Germinal center (tissue), 1 donor: ENCODE measurements at regions not wholly inside any gene's neighbourhood (a gene's known extent, or its start where the extent isn't known, plus 50 kb on each side); places are given as distances from the start of the nearest gene placed in this dataset.

ENCODE experiments used
- DNase-seq: peaks from one replicate; pipeline ENCODE4 v3.0.0; 2012; ENCODE audit warnings: mixed read lengths, low spot score

- DNase-seq: no peak
These were observed 176.5 kb downstream of the DLL1 start for GRCh38 chr6:170114187-170114945.

GRCh38 chr6:170113141-170113540, 177.7 kb downstream of the DLL1 start:
- DNase-seq: no peak

GRCh38 chr6:170112583-170112860, 178.4 kb downstream of the DLL1 start:
- no peak for DNase-seq

GRCh38 chr6:170111816-170112582, 178.9 kb downstream of the DLL1 start:
- no peak for DNase-seq

- no peak for DNase-seq
These were observed 179.7 kb downstream of the DLL1 start for GRCh38 chr6:170111141-170111664.

GRCh38 chr6:170110201-170111140, 180.4 kb downstream of the DLL1 start:
- no peak for DNase-seq

- no peak for DNase-seq
These were observed 181.8 kb downstream of the DLL1 start for GRCh38 chr6:170108890-170109587.

- no peak for DNase-seq
These were observed 182.4 kb downstream of the DLL1 start for GRCh38 chr6:170108456-170108855.

- no peak for DNase-seq
These were observed 183.2 kb downstream of the DLL1 start for GRCh38 chr6:170107606-170108222.

- no peak for DNase-seq
These were observed 183.9 kb downstream of the DLL1 start for GRCh38 chr6:170106906-170107525.

- DNase-seq: no peak
These were observed 188.0 kb downstream of the DLL1 start for GRCh38 chr6:170102582-170103481.

- no peak for DNase-seq
These were observed 188.8 kb downstream of the DLL1 start for GRCh38 chr6:170102038-170102437.

- DNase-seq: no peak
These were observed 189.4 kb downstream of the DLL1 start for GRCh38 chr6:170101281-170102035.

- no peak for DNase-seq
These were observed 190.8 kb downstream of the DLL1 start for GRCh38 chr6:170100046-170100445.

GRCh38 chr6:170099387-170099786, 191.5 kb downstream of the DLL1 start:
- no peak for DNase-seq

GRCh38 chr6:170098428-170099170, 192.3 kb downstream of the DLL1 start:
- DNase-seq: no peak

GRCh38 chr6:170097505-170098427, 193.1 kb downstream of the DLL1 start:
- no peak for DNase-seq
